HFFc6 (cell line): ENCODE measurements at regions not wholly inside any gene's neighbourhood (a gene's known extent, or its start where the extent isn't known, plus 50 kb on each side); places are given as distances from the start of the nearest gene placed in this dataset.
"Not testable (repeated sequence)": the region's sequence is repeated elsewhere in the genome, so short reads cannot be mapped to it uniquely, and the experiment has no call there.

Experiments used
- DNase-seq: peaks from one replicate; pipeline ENCODE4 v3.0.0-alpha.2; 2018
- H3K27ac Mint-ChIP-seq: 2 replicates; pipeline ENCODE4 v1.8.0; 2020; ENCODE audit warnings: mild to moderate bottlenecking, mixed read lengths
- H3K27me3 Mint-ChIP-seq: 2 replicates; pipeline ENCODE4 v1.8.0; 2021; ENCODE audit warnings: mild to moderate bottlenecking, moderate library complexity, mixed read lengths; ENCODE audit not compliant: insufficient read depth
- H3K36me3 Mint-ChIP-seq: 2 replicates; pipeline ENCODE4 v1.8.0; 2021; ENCODE audit warnings: low read depth, mixed read lengths
- H3K4me1 Mint-ChIP-seq: 2 replicates; pipeline ENCODE4 v1.8.0; 2020; ENCODE audit warnings: low read depth, mixed read lengths
- H3K4me3 Mint-ChIP-seq: 2 replicates; pipeline ENCODE4 v1.8.0; 2020; ENCODE audit warnings: mild to moderate bottlenecking, moderate library complexity, mixed read lengths
- H3K9me3 Mint-ChIP-seq: 2 replicates; pipeline ENCODE4 v1.8.0; 2020; ENCODE audit warnings: mild to moderate bottlenecking, mixed read lengths
- CTCF ChIP-seq: fragments of 200-600 bp; sonication (generic); IDR thresholded peaks from 2 replicates; pipeline ENCODE4 v1.5.0; 2021; ENCODE audit warnings: antibody characterized with exemption, mild to moderate bottlenecking

DNA sequence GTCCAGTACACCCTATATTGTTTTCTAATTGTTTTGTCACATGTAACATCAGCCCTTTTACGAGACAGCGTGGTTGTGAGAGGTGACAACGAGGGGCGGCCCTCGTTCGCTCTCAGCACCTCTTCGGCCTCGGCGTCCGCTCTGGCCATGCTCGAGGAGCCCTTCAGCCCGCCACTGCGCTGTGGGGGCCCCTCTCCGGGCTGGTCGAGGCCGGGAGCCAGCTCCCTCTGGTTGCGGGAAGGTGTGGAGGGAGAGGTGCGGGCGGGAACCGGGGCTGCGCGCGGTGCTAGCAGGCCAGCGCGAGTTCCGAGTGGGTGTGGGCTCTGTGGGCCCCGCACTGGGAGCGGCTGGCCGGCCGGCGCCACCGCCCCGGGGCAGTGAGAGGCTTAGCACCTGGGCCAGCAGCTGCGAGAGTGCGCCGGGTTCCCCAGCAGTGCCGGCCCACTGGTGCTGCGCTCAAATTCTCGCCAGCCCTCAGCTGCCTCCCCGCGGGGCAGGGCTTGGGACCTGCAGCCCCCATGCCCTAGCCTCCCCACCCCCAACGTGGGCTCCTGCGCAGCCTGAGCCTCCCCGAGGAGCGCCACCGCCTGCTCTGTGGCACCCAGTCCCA is 145.0 kb downstream of the PSAT1 start:
- Mint-ChIP-seq H3K4me1 (peaks cover 30% of the 10 kb centered on the region), H3K36me3 (0 out of 2 replicates have a peak, but pooled peaks cover 1% of the 10 kb centered on the region), H3K27me3 (no peaks in the 10 kb centered on the region; the same call in none of the 2 replicates), H3K9me3 (no peaks in the 10 kb centered on the region), H3K4me3 (no peak overlapping the region), H3K27ac (no peak overlapping the region)
- TF ChIP-seq CTCF, result no peak
- DNase-seq, result no peak

DNA sequence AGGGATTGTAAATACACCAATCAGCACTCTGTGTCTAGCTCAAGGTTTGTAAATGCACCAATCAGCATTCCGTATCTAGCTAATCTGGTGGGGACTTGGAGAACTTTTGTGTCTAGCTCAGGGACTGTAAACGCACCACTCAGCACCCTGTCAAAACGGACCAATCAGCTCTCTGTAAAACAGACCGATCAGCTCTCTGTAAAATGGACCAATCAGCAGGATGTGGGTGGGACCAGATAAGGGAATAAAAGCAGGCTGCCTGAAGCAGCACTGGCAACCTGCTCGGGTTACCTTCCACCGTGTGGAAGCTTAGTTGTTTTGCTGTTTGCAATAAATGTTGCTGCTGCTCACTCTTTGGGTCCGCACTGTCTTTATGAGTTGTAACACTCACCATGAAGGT is 145.7 kb downstream of the PSAT1 start:
- not testable (repeated sequence) for H3K27me3 Mint-ChIP-seq, H3K27ac Mint-ChIP-seq, H3K4me3 Mint-ChIP-seq, DNase-seq, H3K36me3 Mint-ChIP-seq, H3K9me3 Mint-ChIP-seq
- peaks cover 30% of the 10 kb centered on the region for H3K4me1 Mint-ChIP-seq

DNA sequence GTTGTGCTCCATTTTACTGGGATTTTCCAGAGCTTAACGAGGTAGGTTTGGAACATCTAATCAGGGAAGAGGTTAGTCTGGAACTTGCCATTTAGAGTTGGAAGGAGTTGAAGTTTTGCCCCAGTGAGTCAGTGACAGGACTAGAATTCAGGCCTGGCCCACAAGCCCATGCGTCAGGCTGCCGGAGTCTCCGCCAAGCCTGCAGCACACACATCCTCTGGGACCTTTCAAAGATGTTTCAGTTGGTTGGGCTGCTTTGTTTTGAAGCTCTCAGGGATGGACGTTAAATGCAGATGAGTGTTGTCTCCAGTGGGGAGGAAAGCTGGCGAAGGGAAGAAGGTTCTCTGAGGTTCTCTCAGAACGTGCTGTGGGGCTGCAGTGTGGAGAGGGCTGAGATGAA is 147.0 kb downstream of the PSAT1 start:
- no peak for DNase-seq
- TF ChIP-seq CTCF, result no peak
- Mint-ChIP-seq H3K4me3 (no peak overlapping the region), H3K9me3 (no peaks in the 10 kb centered on the region), H3K4me1 (peaks cover 21% of the 10 kb centered on the region), H3K36me3 (0 out of 2 replicates have a peak, but pooled peaks cover 4% of the 10 kb centered on the region), H3K27ac (no peak overlapping the region), H3K27me3 (no peaks in the 10 kb centered on the region; the same call in none of the 2 replicates)

GRCh38 chr9:78448960-78449673 is 152.2 kb downstream of the PSAT1 start:
- peaks cover 8% of the 10 kb centered on the region; the same call in 1 of the 2 replicates for H3K4me1 Mint-ChIP-seq
- no peaks in the 10 kb centered on the region for H3K9me3 Mint-ChIP-seq
- H3K27me3 Mint-ChIP-seq, result no peaks in the 10 kb centered on the region; the same call in 1 of the 2 replicates
- DNase-seq, result no peak
- no peak overlapping the region for H3K27ac Mint-ChIP-seq
- no peak overlapping the region for H3K4me3 Mint-ChIP-seq
- no peak for TF ChIP-seq CTCF
- 0 out of 2 replicates have a peak, but pooled peaks cover 4% of the 10 kb centered on the region for H3K36me3 Mint-ChIP-seq

DNA sequence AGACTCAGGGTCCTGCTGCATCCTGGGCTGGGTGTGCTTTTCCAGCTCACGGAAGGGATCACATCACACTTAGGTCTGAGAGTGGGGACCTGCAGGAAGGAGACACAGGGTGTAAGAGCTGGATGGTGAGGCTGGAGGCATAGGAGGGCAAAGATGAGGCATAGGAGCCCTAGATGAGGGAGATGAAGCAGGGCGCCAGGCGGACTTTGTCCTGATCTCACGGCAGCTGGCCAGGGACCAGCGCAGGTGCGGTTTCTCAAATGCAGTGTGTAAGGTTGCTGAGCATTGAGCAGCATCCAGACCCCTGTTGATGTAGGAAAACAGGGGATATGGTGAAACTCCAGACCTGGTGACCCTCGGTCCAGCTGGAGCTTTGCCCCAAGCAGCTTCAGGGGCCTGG is 156.5 kb downstream of the PSAT1 start:
- Mint-ChIP-seq H3K4me3 (no peak overlapping the region), H3K9me3 (no peaks in the 10 kb centered on the region), H3K4me1 (peaks cover 8% of the 10 kb centered on the region; the same call in 1 of the 2 replicates), H3K27me3 (peaks cover 3% of the 10 kb centered on the region; the same call in 1 of the 2 replicates), H3K27ac (no peak overlapping the region), H3K36me3 (no peaks in the 10 kb centered on the region)
- no peak for TF ChIP-seq CTCF
- DNase-seq, result no peak

DNA sequence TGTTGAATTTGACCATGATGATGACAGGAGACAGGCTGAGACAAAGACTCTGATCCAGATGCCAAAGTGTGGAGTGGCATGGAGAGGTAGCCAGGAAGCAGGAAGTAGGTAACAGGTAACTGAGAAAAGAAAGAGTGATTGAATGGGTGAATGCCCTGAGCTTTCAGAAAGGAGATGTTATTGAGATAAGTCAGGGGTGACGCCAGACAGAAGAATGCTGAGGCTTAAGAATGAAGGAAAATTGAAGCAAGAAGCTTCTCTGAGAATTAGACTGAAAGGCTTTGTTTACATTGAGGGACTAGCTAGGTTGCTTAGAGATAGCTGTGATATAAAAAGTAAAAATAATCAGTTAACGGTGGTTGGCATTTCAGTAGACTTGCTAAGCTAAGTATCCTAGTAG is 165.7 kb downstream of the PSAT1 start:
- Mint-ChIP-seq H3K9me3 (peaks cover 13% of the 10 kb centered on the region), H3K27me3 (peaks cover 4% of the 10 kb centered on the region), H3K4me1 (peaks cover 13% of the 10 kb centered on the region), H3K4me3 (peak overlapping the region; percentile 24; the same call in 1 of the 2 replicates), H3K36me3 (peaks cover 14% of the 10 kb centered on the region), H3K27ac (peak overlapping the region; percentile 43)
- peak; percentile 82 for DNase-seq
- TF ChIP-seq CTCF, result no peak
